Left ventricle myocardium inferior (tissue), 1 donor: ENCODE measurements at regions not wholly inside any gene's neighbourhood (a gene's known extent, or its start where the extent isn't known, plus 50 kb on each side); places are given as distances from the start of the nearest gene placed in this dataset.

Experiments used
- DNase-seq: peaks from one replicate; pipeline ENCODE4 v3.0.0-alpha.2; 2020
- H3K27ac ChIP-seq: fragments of 200-600 bp; replicated peaks from 2 replicates; pipeline ENCODE4 v1.8.0; 2021
- H3K27me3 ChIP-seq: fragments of 200-600 bp; 2 replicates; pipeline ENCODE4 v1.8.0; 2021; ENCODE audit warnings: low read depth
- H3K36me3 ChIP-seq: fragments of 200-600 bp; 2 replicates; pipeline ENCODE4 v1.8.0; 2021
- H3K4me1 ChIP-seq: fragments of 200-600 bp; 2 replicates; pipeline ENCODE4 v1.8.0; 2021
- H3K4me3 ChIP-seq: fragments of 200-600 bp; 2 replicates; pipeline ENCODE4 v1.8.0; 2021; ENCODE audit warnings: mild to moderate bottlenecking, moderate library complexity
- H3K9me3 ChIP-seq: fragments of 200-600 bp; replicated peaks from 2 replicates; pipeline ENCODE4 v1.8.0; 2021
- CTCF ChIP-seq: fragments of 200-600 bp; IDR thresholded peaks from 2 replicates; pipeline ENCODE4 v1.8.0; 2021; ENCODE audit warnings: antibody characterized with exemption, mild to moderate bottlenecking, borderline replicate concordance
- intact Hi-C: fragments of 100-400 bp; cut with micrococcal nuclease; formaldehyde crosslinking; loops from one replicate; pipeline ENCODE4 v1.11.0; 2022
- donor health status: DM: no; HTN: yes; CAD: no; lungs with severe emphysema.

GRCh38 chr9:115944166-115944948 lies 209.2 kb upstream of the PAPPA start:
- no peak for TF ChIP-seq CTCF
- intact Hi-C loops, result no loop called here
- Histone ChIP-seq H3K27ac (peak overlapping the region; percentile 92), H3K9me3 (no peaks in the 10 kb centered on the region), H3K4me1 (peaks cover 43% of the 10 kb centered on the region), H3K27me3 (no peaks in the 10 kb centered on the region), H3K4me3 (no peak overlapping the region), H3K36me3 (no peaks in the 10 kb centered on the region)
- peak; percentile 82 for DNase-seq

GRCh38 chr9:115945009-115945431 lies 208.6 kb upstream of the PAPPA start:
- H3K27ac ChIP-seq, result peak overlapping the region; percentile 92
- H3K9me3 ChIP-seq, result no peaks in the 10 kb centered on the region
- intact Hi-C loops, result no loop called here
- no peaks in the 10 kb centered on the region for H3K36me3 ChIP-seq
- H3K4me1 ChIP-seq, result peaks cover 43% of the 10 kb centered on the region
- no peak overlapping the region for H3K4me3 ChIP-seq
- DNase-seq, result peak; percentile 70
- no peak for TF ChIP-seq CTCF
- no peaks in the 10 kb centered on the region for H3K27me3 ChIP-seq

- intact Hi-C loops, result no loop called here
- no peak overlapping the region for H3K27ac ChIP-seq
- H3K27me3 ChIP-seq, result no peaks in the 10 kb centered on the region
- DNase-seq, result no peak
- H3K9me3 ChIP-seq, result no peaks in the 10 kb centered on the region
- no peak for TF ChIP-seq CTCF
- no peak overlapping the region for H3K4me3 ChIP-seq
- no peaks in the 10 kb centered on the region for H3K36me3 ChIP-seq
- peaks cover 43% of the 10 kb centered on the region for H3K4me1 ChIP-seq
Measured at GRCh38 chr9:115946530-115946929, 207.1 kb upstream of the PAPPA start.

GRCh38 chr9:115951977-115952376 lies 201.6 kb upstream of the PAPPA start:
- Histone ChIP-seq H3K36me3 (no peaks in the 10 kb centered on the region), H3K9me3 (no peaks in the 10 kb centered on the region), H3K4me3 (no peak overlapping the region), H3K27me3 (no peaks in the 10 kb centered on the region), H3K4me1 (peaks cover 5% of the 10 kb centered on the region), H3K27ac (no peak overlapping the region)
- DNase-seq, result no peak
- TF ChIP-seq CTCF, result no peak
- intact Hi-C loops, result no loop called here

GRCh38 chr9:115952430-115953292 lies 200.9 kb upstream of the PAPPA start:
- Histone ChIP-seq H3K27me3 (no peaks in the 10 kb centered on the region), H3K9me3 (no peaks in the 10 kb centered on the region), H3K4me3 (no peak overlapping the region), H3K27ac (no peak overlapping the region), H3K4me1 (peaks cover 5% of the 10 kb centered on the region), H3K36me3 (no peaks in the 10 kb centered on the region)
- no peak for DNase-seq
- intact Hi-C loops, result no loop called here
- TF ChIP-seq CTCF, result no peak
